ENCODE measurements at regions not wholly inside any gene's neighbourhood (a gene's known extent, or its start where the extent isn't known, plus 50 kb on each side); places are given as distances from the start of the nearest gene placed in this dataset.

- TF ChIP-seq GRHL2 (CRISPR knock-in tag; IDR thresholded peaks at IDR 0.05; ENCODE audit: insufficient replicate concordance, severe bottlenecking) (no peak), ATF2 (CRISPR knock-in tag; IDR thresholded peaks at IDR 0.05; ENCODE audit: borderline replicate concordance, low read depth) (no peak)
These were observed 296.7 kb upstream of the AKR1E2 start (continued) for GRCh38 chr10:4529266-4529665.

GRCh38 chr10:4527281-4527970 lies 298.6 kb upstream of the AKR1E2 start:
- no peak overlapping the region for H3K4me3 Mint-ChIP-seq
- no peaks in the 10 kb centered on the region for H3K4me1 Mint-ChIP-seq
- H3K27ac Mint-ChIP-seq: no peak overlapping the region
- CTCF ChIA-PET: no interaction called here
- DNase-seq (ENCODE audit: low spot score): no peak
- ATAC-seq: no peak
- no peaks in the 10 kb centered on the region for H3K9me3 Mint-ChIP-seq
- no peaks in the 10 kb centered on the region for H3K27me3 Mint-ChIP-seq (ENCODE audit: low read depth)
- TF ChIP-seq ZNF512 (CRISPR knock-in tag; IDR thresholded peaks at IDR 0.05; ENCODE audit: borderline replicate concordance): no peak
- no peak for TF ChIP-seq RELA (CRISPR knock-in tag; IDR thresholded peaks at IDR 0.05; ENCODE audit: borderline replicate concordance)
- no peak for TF ChIP-seq NR1H2 (CRISPR knock-in tag; IDR thresholded peaks at IDR 0.05)
- TF ChIP-seq ESRRA (CRISPR knock-in tag; IDR thresholded peaks at IDR 0.05; ENCODE audit: borderline replicate concordance): no peak
- no peak for TF ChIP-seq STAT6 (CRISPR knock-in tag; conservative IDR thresholded peaks at IDR 0.05; ENCODE audit: low read depth)
- TF ChIP-seq ATF1 (CRISPR knock-in tag; IDR thresholded peaks at IDR 0.05): no peak
- TF ChIP-seq ERG (CRISPR knock-in tag; IDR thresholded peaks at IDR 0.05): no peak
- no peak for TF ChIP-seq HMGXB4 (CRISPR knock-in tag; IDR thresholded peaks at IDR 0.05)
- TF ChIP-seq TCF7 (CRISPR knock-in tag; IDR thresholded peaks at IDR 0.05; ENCODE audit: low read depth): no peak
- no peak for TF ChIP-seq MAX (CRISPR knock-in tag; IDR thresholded peaks at IDR 0.05)
- TF ChIP-seq HMGA2 (CRISPR knock-in tag; IDR thresholded peaks at IDR 0.05): no peak
- TF ChIP-seq MYBL2 (CRISPR knock-in tag; IDR thresholded peaks at IDR 0.05): no peak
- no peak for TF ChIP-seq ZBTB43 (CRISPR knock-in tag; IDR thresholded peaks at IDR 0.05)
- TF ChIP-seq SMAD3 (CRISPR knock-in tag; IDR thresholded peaks at IDR 0.05; ENCODE audit: borderline replicate concordance): no peak
- TF ChIP-seq ZNF281 (CRISPR knock-in tag; IDR thresholded peaks at IDR 0.05): no peak
- no peak for TF ChIP-seq ZNF671 (CRISPR knock-in tag; IDR thresholded peaks at IDR 0.05)
- no peaks in the 10 kb centered on the region for H3K36me3 Mint-ChIP-seq
- POLR2A ChIA-PET: interaction anchor here (0.6 kb wide), 1 partner anchor 15 kb away, joined by 4 read pairs; no protein-coding TSS in a partner anchor
